ENCODE measurements at regions not wholly inside any gene's neighbourhood (a gene's known extent, or its start where the extent isn't known, plus 50 kb on each side); places are given as distances from the start of the nearest gene placed in this dataset.
"Not testable (repeated sequence)": the region's sequence is repeated elsewhere in the genome, so short reads cannot be mapped to it uniquely, and the experiment has no call there.

GRCh38 chr7:91790646-91791045 lies 89.9 kb downstream of the MTERF1 start:
- not testable (repeated sequence) for DNase-seq

DNA sequence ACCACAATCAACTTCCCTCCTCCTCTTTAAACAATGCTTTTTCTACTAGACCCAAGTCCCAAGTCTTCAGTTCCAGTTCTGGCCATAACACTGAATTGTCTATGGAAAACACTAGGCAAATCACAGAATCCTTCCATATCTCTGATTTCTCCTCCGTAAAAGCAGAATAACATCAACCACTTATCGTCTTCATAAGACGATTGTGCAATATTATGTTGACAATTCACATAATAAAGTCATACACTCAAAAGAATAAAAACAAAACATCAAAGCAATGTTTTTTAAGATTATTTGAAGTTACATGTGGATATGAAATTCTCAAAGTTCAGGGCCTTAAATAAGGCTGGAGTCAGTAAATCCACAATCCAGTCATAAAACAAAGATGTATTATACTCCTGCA lies 84.4 kb downstream of the MTERF1 start:
- DNase-seq, result no peak

DNA sequence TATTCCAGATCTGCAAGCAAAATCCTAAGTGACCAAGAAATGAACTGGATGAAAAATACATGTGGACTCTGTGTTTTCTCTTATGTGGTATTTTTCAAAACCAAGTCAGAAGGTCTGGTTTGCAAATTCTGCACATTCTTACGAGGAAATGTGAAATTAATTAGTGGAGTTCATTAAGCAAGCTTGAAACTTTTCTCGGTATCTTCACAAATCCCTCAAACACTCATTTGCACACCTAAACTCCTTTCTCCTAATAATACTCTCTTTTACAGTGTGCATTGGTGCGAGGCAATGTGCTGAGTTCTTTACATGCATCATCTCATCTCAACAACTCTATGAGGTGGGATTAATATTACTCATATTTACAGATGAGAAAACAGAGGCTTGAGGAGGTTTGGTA lies 82.1 kb downstream of the MTERF1 start:
- DNase-seq, result no peak

GRCh38 chr7:91800389-91800788 lies 80.1 kb downstream of the MTERF1 start:
- no peak for DNase-seq

- no peak for DNase-seq
These were observed 79.0 kb downstream of the MTERF1 start for GRCh38 chr7:91801331-91801983.

DNA sequence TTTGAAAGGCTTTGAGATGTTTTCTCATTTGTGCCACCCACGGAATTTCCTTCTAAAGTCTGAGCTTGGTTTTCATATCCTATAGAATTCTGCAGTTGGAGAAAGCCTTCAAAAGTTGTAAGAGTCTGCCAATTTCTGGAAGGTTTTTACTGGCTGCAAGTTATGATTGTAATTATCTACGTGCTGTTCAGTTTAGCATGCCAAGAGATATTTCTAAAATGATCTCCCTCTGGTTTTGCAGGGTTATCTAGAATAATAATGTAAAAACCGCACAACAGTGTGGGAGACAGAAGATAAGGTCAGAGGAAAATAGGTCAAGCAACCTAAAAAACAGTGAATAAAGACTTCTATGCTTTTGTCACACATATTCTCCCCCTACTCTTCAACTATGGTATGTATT lies 69.3 kb downstream of the MTERF1 start:
- no peak for DNase-seq

DNA sequence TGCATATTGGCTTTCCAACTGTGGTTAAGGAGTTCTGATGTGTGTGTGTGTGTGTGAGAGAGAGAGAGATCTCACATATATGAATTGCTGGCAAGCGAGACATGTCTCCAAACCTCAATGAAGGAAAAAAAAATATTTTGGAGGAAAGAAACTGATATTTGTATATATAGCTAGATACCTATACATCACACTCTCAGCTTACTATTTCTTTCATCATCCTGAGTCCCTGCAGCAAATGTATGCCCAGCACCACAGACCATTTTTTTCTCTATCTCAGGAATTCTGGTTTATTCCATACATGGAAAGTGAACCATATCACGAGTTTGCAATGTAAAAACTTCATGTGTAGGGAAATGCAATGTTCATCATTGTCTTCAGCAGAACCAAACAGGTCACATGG lies 68.9 kb downstream of the MTERF1 start:
- no peak for DNase-seq

- DNase-seq, result no peak
These were observed 68.1 kb downstream of the MTERF1 start for GRCh38 chr7:91812388-91812787.

DNA sequence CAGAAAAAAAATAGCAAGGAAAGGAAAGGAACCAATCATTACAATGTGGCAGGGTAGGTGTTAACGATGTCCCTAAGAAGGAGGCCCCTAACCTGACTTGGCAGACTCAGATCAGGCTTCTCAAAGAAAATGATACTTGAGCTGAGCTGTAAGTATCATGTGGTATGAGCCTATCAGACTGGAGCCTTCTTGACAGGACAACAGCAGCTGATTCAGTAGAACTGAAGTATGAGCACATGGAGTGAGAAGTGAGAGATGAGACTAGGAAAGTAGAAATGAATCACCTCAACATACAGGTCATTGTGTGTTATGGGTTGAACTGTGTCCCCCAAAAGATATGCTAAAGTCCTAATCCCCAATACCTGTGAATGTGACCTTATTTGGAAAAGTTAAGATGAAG lies 66.3 kb downstream of the MTERF1 start:
- DNase-seq, result no peak
